ENCODE measurements at regions not wholly inside any gene's neighbourhood (a gene's known extent, or its start where the extent isn't known, plus 50 kb on each side); places are given as distances from the start of the nearest gene placed in this dataset.

- H3K36me3 Mint-ChIP-seq (ENCODE audit: insufficient read depth in 1 of 3, low read depth in 3 of 3) = no peaks in the 10 kb centered on the region
- Histone ChIP-seq H4K91ac (ENCODE audit: insufficient read length, low read depth, low read length) (no peak overlapping the region), H3K23ac (ENCODE audit: insufficient read length, low read depth, low read length) (no peak overlapping the region), H2AK5ac (ENCODE audit: insufficient read length, low read length) (no peak overlapping the region), H3K4me2 (ENCODE audit: insufficient read depth, insufficient read length, low read length) (no peak overlapping the region), H3K79me1 (ENCODE audit: insufficient read depth, low read depth, low read length, poor library complexity, severe bottlenecking) (no peaks in the 10 kb centered on the region), H2BK20ac (ENCODE audit: low read depth, low read length, poor library complexity, severe bottlenecking) (no peak overlapping the region), H3K4me1 (ENCODE audit: insufficient read depth, low read length) (no peaks in the 10 kb centered on the region; the same call in 1 of the 2 replicates), H3K27me3 (ENCODE audit: insufficient read depth, low read length) (no peaks in the 10 kb centered on the region), H4K20me1 (ENCODE audit: control insufficient read depth, insufficient read depth, insufficient read length) (no peaks in the 10 kb centered on the region), H3K56ac (ENCODE audit: insufficient read length, low read depth, low read length) (no peak overlapping the region), H3K23me2 (ENCODE audit: insufficient read length, low read depth, low read length, poor library complexity, severe bottlenecking) (no peaks in the 10 kb centered on the region), H2BK120ac (ENCODE audit: low read depth, low read length, poor library complexity, severe bottlenecking) (no peak overlapping the region), H3K14ac (ENCODE audit: insufficient read depth, low read length) (no peak overlapping the region), H3K27ac (ENCODE audit: insufficient read length, low read depth, low read length) (no peak overlapping the region), H2BK15ac (ENCODE audit: low read depth, low read length) (no peak overlapping the region), H3K79me2 (ENCODE audit: insufficient read depth, low read length) (no peaks in the 10 kb centered on the region), H3K4ac (ENCODE audit: low read depth, low read length) (no peak overlapping the region), H4K5ac (ENCODE audit: insufficient read length, low read depth, low read length) (no peak overlapping the region), H2BK12ac (ENCODE audit: insufficient read length, low read depth, low read length) (no peak overlapping the region), H3K9me3 (ENCODE audit: control insufficient read depth, low read depth, low read length) (no peaks in the 10 kb centered on the region), H4K8ac (replicated peaks; ENCODE audit: insufficient read length, low read depth, low read length) (no peak overlapping the region), H3K9ac (ENCODE audit: extremely low read depth, insufficient read length, low read length) (no peak overlapping the region), H2BK5ac (ENCODE audit: insufficient read length, low read length) (no peak overlapping the region), H3K18ac (ENCODE audit: insufficient read length, low read depth, low read length) (no peak overlapping the region), H3T11ph (ENCODE audit: low read length) (no peak overlapping the region), H2AFZ (ENCODE audit: low read length) (no peak overlapping the region)
- no peaks in the 10 kb centered on the region for H3K4me1 Mint-ChIP-seq
- H3K4me3 Mint-ChIP-seq = no peak overlapping the region
- no CpG with 5 or more reads among the region's 5 CpGs for WGBS (ENCODE audit: extremely low coverage, insufficient read length, low lambda C conversion rate)
- TF ChIP-seq CTCF (conservative IDR thresholded peaks at IDR 0.05) = no peak
- H3K9me3 Mint-ChIP-seq = no peaks in the 10 kb centered on the region; a peak in 1 of 5 replicates
- no peak for DNase-seq
- H3K27me3 Mint-ChIP-seq (ENCODE audit: low read depth) = no peaks in the 10 kb centered on the region
- no peak overlapping the region for H3K27ac Mint-ChIP-seq
Measured at GRCh38 chr3:103127098-103127630, 692.3 kb downstream of the ZPLD1 start.
